ENCODE measurements at regions not wholly inside any gene's neighbourhood (a gene's known extent, or its start where the extent isn't known, plus 50 kb on each side); places are given as distances from the start of the nearest gene placed in this dataset.

GRCh38 chr15:66912001-66912400 lies 153.4 kb upstream of the SMAD3 start:
- Histone ChIP-seq H2BK120ac (ENCODE audit: low read depth, low read length) (no peak overlapping the region), H3K18ac (ENCODE audit: low read length) (no peak overlapping the region), H3K23ac (ENCODE audit: low read depth, low read length, poor library complexity) (no peak overlapping the region), H2BK5ac (ENCODE audit: low read length) (no peak overlapping the region), H3K4me3 (ENCODE audit: low read length in 2 of 2) (no peak overlapping the region), H4K8ac (ENCODE audit: low read depth, low read length) (no peak overlapping the region), H3K27me3 (ENCODE audit: control insufficient read depth in 3 of 3, insufficient read depth in 3 of 3, low read depth in 1 of 3, low read length in 3 of 3) (peaks cover 0 to 13% (median 0%) of the 10 kb centered on the region in 3 experiments), H3K27ac (replicated peaks; ENCODE audit: low read length) (no peak overlapping the region), H2BK15ac (ENCODE audit: low read length) (no peak overlapping the region), H2AFZ (ENCODE audit: low read length) (no peak overlapping the region), H3K14ac (ENCODE audit: low read length) (no peak overlapping the region), H4K91ac (ENCODE audit: low read depth, low read length, poor library complexity) (no peak overlapping the region), H3K4ac (ENCODE audit: low read length) (no peak overlapping the region), H3K4me2 (ENCODE audit: insufficient read depth, low read length, poor library complexity, severe bottlenecking) (no peak overlapping the region), H3K9me3 (replicated peaks in 1 of 2; ENCODE audit: control insufficient read depth in 2 of 2, insufficient read depth in 1 of 2, low read depth in 1 of 2, low read length in 2 of 2) (no peaks in the 10 kb centered on the region), H3K9ac (ENCODE audit: low read depth, low read length, poor library complexity) (no peak overlapping the region), H3K4me1 (ENCODE audit: control insufficient read depth in 2 of 2, insufficient read depth in 1 of 2, low read depth in 1 of 2, low read length in 2 of 2) (peaks cover 5 to 9% of the 10 kb centered on the region in 2 donors), H3K79me1 (ENCODE audit: low read depth, low read length) (no peaks in the 10 kb centered on the region), H2BK12ac (ENCODE audit: low read length) (no peak overlapping the region), H3K36me3 (replicated peaks in 1 of 2; ENCODE audit: control insufficient read depth in 2 of 2, insufficient read depth in 2 of 2, low read length in 2 of 2) (no peaks in the 10 kb centered on the region), H2AK5ac (ENCODE audit: low read depth, low read length) (no peak overlapping the region)
- no CpG with 5 or more reads among the region's 7 CpGs for WGBS, 2 donors (ENCODE audit: extremely low coverage in 2 of 2, insufficient read length in 2 of 2, insufficient replicate concordance in 1 of 2)
- DNase-seq (ENCODE audit: low spot score) = no peak

DNA sequence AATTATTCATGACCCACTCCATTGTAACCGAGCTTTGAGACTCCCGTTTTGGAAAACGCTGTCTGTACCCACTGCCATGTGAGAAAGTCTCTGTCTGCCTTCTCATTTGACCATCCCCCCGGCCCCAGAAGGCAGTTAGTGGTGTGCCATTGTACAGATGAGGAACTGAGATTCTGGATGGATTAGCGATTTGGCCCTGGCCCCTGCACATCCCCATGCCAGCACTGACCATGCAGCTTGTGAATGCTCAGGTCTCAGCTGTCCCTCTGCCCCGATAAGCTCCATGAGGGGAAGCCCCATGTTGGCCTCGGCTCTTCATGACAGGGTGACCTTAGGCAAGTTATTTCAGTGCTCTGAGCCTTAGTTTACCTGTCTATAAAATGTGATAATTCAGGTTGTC lies 153.0 kb upstream of the SMAD3 start:
- H3K9me3 ChIP-seq (replicated peaks in 1 of 2; ENCODE audit: control insufficient read depth in 2 of 2, insufficient read depth in 1 of 2, low read depth in 1 of 2, low read length in 2 of 2) = peaks cover 0 to 4% of the 10 kb centered on the region in 2 donors
- no peak overlapping the region for H3K27ac ChIP-seq (replicated peaks; ENCODE audit: low read length)
- no peak for DNase-seq (ENCODE audit: low spot score)
- no peak overlapping the region for H2AFZ ChIP-seq (ENCODE audit: low read length)
- H3K23ac ChIP-seq (ENCODE audit: low read depth, low read length, poor library complexity) = no peak overlapping the region
- H2BK12ac ChIP-seq (ENCODE audit: low read length) = no peak overlapping the region
- H2BK5ac ChIP-seq (ENCODE audit: low read length) = no peak overlapping the region
- H3K79me1 ChIP-seq (ENCODE audit: low read depth, low read length) = no peaks in the 10 kb centered on the region
- H3K27me3 ChIP-seq (ENCODE audit: control insufficient read depth in 3 of 3, insufficient read depth in 3 of 3, low read depth in 1 of 3, low read length in 3 of 3) = peaks cover 0 to 13% (median 0%) of the 10 kb centered on the region in 3 experiments
- no peak overlapping the region for H2AK5ac ChIP-seq (ENCODE audit: low read depth, low read length)
- H3K9ac ChIP-seq (ENCODE audit: low read depth, low read length, poor library complexity) = no peak overlapping the region
- no peak overlapping the region for H3K4ac ChIP-seq (ENCODE audit: low read length)
- H4K8ac ChIP-seq (ENCODE audit: low read depth, low read length) = no peak overlapping the region
- no CpG with 5 or more reads among the region's 7 CpGs for WGBS, 2 donors (ENCODE audit: extremely low coverage in 2 of 2, insufficient read length in 2 of 2, insufficient replicate concordance in 1 of 2)
- no peak overlapping the region for H2BK120ac ChIP-seq (ENCODE audit: low read depth, low read length)
- H3K4me2 ChIP-seq (ENCODE audit: insufficient read depth, low read length, poor library complexity, severe bottlenecking) = no peak overlapping the region
- no peak overlapping the region for H4K91ac ChIP-seq (ENCODE audit: low read depth, low read length, poor library complexity)
- no peak overlapping the region for H2BK15ac ChIP-seq (ENCODE audit: low read length)
- peak overlapping the region; percentile 78 for H3K14ac ChIP-seq (ENCODE audit: low read length)
- H3K4me3 ChIP-seq (ENCODE audit: low read length in 2 of 2) = no peak overlapping the region
- H3K36me3 ChIP-seq (replicated peaks in 1 of 2; ENCODE audit: control insufficient read depth in 2 of 2, insufficient read depth in 2 of 2, low read length in 2 of 2) = no peaks in the 10 kb centered on the region
- H3K18ac ChIP-seq (ENCODE audit: low read length) = no peak overlapping the region
- peaks cover under 1 to 9% of the 10 kb centered on the region in 2 donors for H3K4me1 ChIP-seq (ENCODE audit: control insufficient read depth in 2 of 2, insufficient read depth in 1 of 2, low read depth in 1 of 2, low read length in 2 of 2)

GRCh38 chr15:66917904-66918448 lies 147.4 kb upstream of the SMAD3 start:
- H3K27me3 ChIP-seq (ENCODE audit: control insufficient read depth in 3 of 3, insufficient read depth in 3 of 3, low read depth in 1 of 3, low read length in 3 of 3) = peaks cover 0 to 5% (median 0%) of the 10 kb centered on the region in 3 experiments
- no peaks in the 10 kb centered on the region for H3K79me1 ChIP-seq (ENCODE audit: low read depth, low read length)
- no peak overlapping the region for H3K4me2 ChIP-seq (ENCODE audit: insufficient read depth, low read length, poor library complexity, severe bottlenecking)
- H2BK5ac ChIP-seq (ENCODE audit: low read length) = no peak overlapping the region
- H3K27ac ChIP-seq (replicated peaks; ENCODE audit: low read length) = no peak overlapping the region
- H2BK12ac ChIP-seq (ENCODE audit: low read length) = no peak overlapping the region
- peaks cover 0 to 2% of the 10 kb centered on the region in 2 donors for H3K4me1 ChIP-seq (ENCODE audit: control insufficient read depth in 2 of 2, insufficient read depth in 1 of 2, low read depth in 1 of 2, low read length in 2 of 2)
- H3K4me3 ChIP-seq (ENCODE audit: low read length in 2 of 2) = no peak overlapping the region
- no peak overlapping the region for H4K91ac ChIP-seq (ENCODE audit: low read depth, low read length, poor library complexity)
- no peak overlapping the region for H3K14ac ChIP-seq (ENCODE audit: low read length)
- DNase-seq (ENCODE audit: low spot score) = no peak
- H2BK15ac ChIP-seq (ENCODE audit: low read length) = no peak overlapping the region
- H3K9me3 ChIP-seq (replicated peaks in 1 of 2; ENCODE audit: control insufficient read depth in 2 of 2, insufficient read depth in 1 of 2, low read depth in 1 of 2, low read length in 2 of 2) = peaks cover 0 to 9% of the 10 kb centered on the region in 2 donors
- no peak overlapping the region for H4K8ac ChIP-seq (ENCODE audit: low read depth, low read length)
- no peak overlapping the region for H3K4ac ChIP-seq (ENCODE audit: low read length)
- no peak overlapping the region for H3K23ac ChIP-seq (ENCODE audit: low read depth, low read length, poor library complexity)
- H3K9ac ChIP-seq (ENCODE audit: low read depth, low read length, poor library complexity) = no peak overlapping the region
- no CpG with 5 or more reads among the region's 2 CpGs for WGBS, 2 donors (ENCODE audit: extremely low coverage in 2 of 2, insufficient read length in 2 of 2, insufficient replicate concordance in 1 of 2)
- no peak overlapping the region for H3K18ac ChIP-seq (ENCODE audit: low read length)
- no peak overlapping the region for H2BK120ac ChIP-seq (ENCODE audit: low read depth, low read length)
- H2AK5ac ChIP-seq (ENCODE audit: low read depth, low read length) = no peak overlapping the region
- no peaks in the 10 kb centered on the region for H3K36me3 ChIP-seq (replicated peaks in 1 of 2; ENCODE audit: control insufficient read depth in 2 of 2, insufficient read depth in 2 of 2, low read length in 2 of 2)
- no peak overlapping the region for H2AFZ ChIP-seq (ENCODE audit: low read length)

DNA sequence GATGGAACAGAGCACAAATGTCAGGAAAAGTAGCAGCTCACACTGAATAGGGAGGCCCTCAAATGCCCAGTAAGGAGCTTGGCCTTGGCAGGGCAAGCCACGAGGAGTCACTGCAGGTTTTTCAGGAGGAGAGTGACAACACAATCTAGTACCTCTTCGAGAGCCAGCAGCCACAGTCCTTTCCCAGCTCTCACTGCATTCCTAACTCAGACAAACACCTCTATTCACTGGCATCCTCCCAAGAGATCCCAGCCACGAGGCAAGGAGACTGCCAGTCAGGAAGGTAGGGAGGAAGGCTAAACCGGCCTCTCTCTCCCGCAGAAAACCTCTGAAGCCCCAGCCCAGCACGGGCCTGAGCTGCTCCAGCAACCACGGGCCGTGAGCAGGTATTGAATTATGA lies 146.0 kb upstream of the SMAD3 start:
- H2BK15ac ChIP-seq (ENCODE audit: low read length) = peak overlapping the region; percentile 17
- H3K23ac ChIP-seq (ENCODE audit: low read depth, low read length, poor library complexity) = no peak overlapping the region
- H2AK5ac ChIP-seq (ENCODE audit: low read depth, low read length) = no peak overlapping the region
- H3K4me3 ChIP-seq (ENCODE audit: low read length in 2 of 2) = no peak overlapping the region
- H3K27me3 ChIP-seq (ENCODE audit: control insufficient read depth in 3 of 3, insufficient read depth in 3 of 3, low read depth in 1 of 3, low read length in 3 of 3) = peaks cover 0 to 5% (median 0%) of the 10 kb centered on the region in 3 experiments
- no CpG with 5 or more reads among the region's 8 CpGs for WGBS, 2 donors (ENCODE audit: extremely low coverage in 2 of 2, insufficient read length in 2 of 2, insufficient replicate concordance in 1 of 2)
- no peak overlapping the region for H3K14ac ChIP-seq (ENCODE audit: low read length)
- no peak overlapping the region for H2AFZ ChIP-seq (ENCODE audit: low read length)
- H3K9ac ChIP-seq (ENCODE audit: low read depth, low read length, poor library complexity) = no peak overlapping the region
- peak overlapping the region; percentile 23 for H3K18ac ChIP-seq (ENCODE audit: low read length)
- no peak overlapping the region for H2BK120ac ChIP-seq (ENCODE audit: low read depth, low read length)
- H2BK12ac ChIP-seq (ENCODE audit: low read length) = no peak overlapping the region
- H3K4ac ChIP-seq (ENCODE audit: low read length) = no peak overlapping the region
- no peaks in the 10 kb centered on the region for H3K36me3 ChIP-seq (replicated peaks in 1 of 2; ENCODE audit: control insufficient read depth in 2 of 2, insufficient read depth in 2 of 2, low read length in 2 of 2)
- no peaks in the 10 kb centered on the region for H3K79me1 ChIP-seq (ENCODE audit: low read depth, low read length)
- peaks cover 0 to 9% of the 10 kb centered on the region in 2 donors for H3K9me3 ChIP-seq (replicated peaks in 1 of 2; ENCODE audit: control insufficient read depth in 2 of 2, insufficient read depth in 1 of 2, low read depth in 1 of 2, low read length in 2 of 2)
- peaks cover 0 to 2% of the 10 kb centered on the region in 2 donors for H3K4me1 ChIP-seq (ENCODE audit: control insufficient read depth in 2 of 2, insufficient read depth in 1 of 2, low read depth in 1 of 2, low read length in 2 of 2)
- no peak for DNase-seq (ENCODE audit: low spot score)
- no peak overlapping the region for H3K27ac ChIP-seq (replicated peaks; ENCODE audit: low read length)
- H2BK5ac ChIP-seq (ENCODE audit: low read length) = no peak overlapping the region
- H3K4me2 ChIP-seq (ENCODE audit: insufficient read depth, low read length, poor library complexity, severe bottlenecking) = no peak overlapping the region
- H4K91ac ChIP-seq (ENCODE audit: low read depth, low read length, poor library complexity) = no peak overlapping the region
- no peak overlapping the region for H4K8ac ChIP-seq (ENCODE audit: low read depth, low read length)
